ENCODE measurements at regions not wholly inside any gene's neighbourhood (a gene's known extent, or its start where the extent isn't known, plus 50 kb on each side); places are given as distances from the start of the nearest gene placed in this dataset.
A peak's percentile ranks its signal among the peaks of the same experiment; 100 is the strongest.

- peak; percentile 26 to 55 for DNase-seq (ENCODE audit: low read depth in 2 of 2)
Measured at GRCh38 chr6:14791526-14791925, 454.3 kb upstream of the JARID2 start.

GRCh38 chr6:14792118-14792955, 453.5 kb upstream of the JARID2 start:
- Histone ChIP-seq H3K4me3 (replicated peaks in 1 of 4; ENCODE audit: control extremely low read depth in 1 of 4, insufficient read depth in 1 of 4, low read depth in 3 of 4, low read length in 4 of 4) (no peak overlapping the region), H3K27ac (ENCODE audit: insufficient read depth, low read length) (no peak overlapping the region), H2AFZ (ENCODE audit: low read length) (no peak overlapping the region), H3K9ac (ENCODE audit: insufficient read depth, low read length) (no peak overlapping the region), H3K36me3 (ENCODE audit: control insufficient read depth, insufficient read depth, low read length) (no peaks in the 10 kb centered on the region), H3K79me2 (ENCODE audit: control insufficient read depth, insufficient read depth, low read length) (no peaks in the 10 kb centered on the region), H3K4me2 (ENCODE audit: extremely low read depth, insufficient read depth, low read length) (no peak overlapping the region), H3K4me1 (ENCODE audit: control insufficient read depth, extremely low read depth, insufficient read depth, low read length) (no peaks in the 10 kb centered on the region), H3K9me3 (ENCODE audit: control insufficient read depth, insufficient read depth, low read depth, low read length) (no peaks in the 10 kb centered on the region), H3K27me3 (ENCODE audit: control insufficient read depth, insufficient read depth, low read length) (no peaks in the 10 kb centered on the region), H4K20me1 (ENCODE audit: control insufficient read depth, extremely low read depth, insufficient read depth, low read length) (no peaks in the 10 kb centered on the region)
- DNase-seq (ENCODE audit: low read depth in 2 of 2) = no peak
- TF ChIP-seq, protein P1, sequence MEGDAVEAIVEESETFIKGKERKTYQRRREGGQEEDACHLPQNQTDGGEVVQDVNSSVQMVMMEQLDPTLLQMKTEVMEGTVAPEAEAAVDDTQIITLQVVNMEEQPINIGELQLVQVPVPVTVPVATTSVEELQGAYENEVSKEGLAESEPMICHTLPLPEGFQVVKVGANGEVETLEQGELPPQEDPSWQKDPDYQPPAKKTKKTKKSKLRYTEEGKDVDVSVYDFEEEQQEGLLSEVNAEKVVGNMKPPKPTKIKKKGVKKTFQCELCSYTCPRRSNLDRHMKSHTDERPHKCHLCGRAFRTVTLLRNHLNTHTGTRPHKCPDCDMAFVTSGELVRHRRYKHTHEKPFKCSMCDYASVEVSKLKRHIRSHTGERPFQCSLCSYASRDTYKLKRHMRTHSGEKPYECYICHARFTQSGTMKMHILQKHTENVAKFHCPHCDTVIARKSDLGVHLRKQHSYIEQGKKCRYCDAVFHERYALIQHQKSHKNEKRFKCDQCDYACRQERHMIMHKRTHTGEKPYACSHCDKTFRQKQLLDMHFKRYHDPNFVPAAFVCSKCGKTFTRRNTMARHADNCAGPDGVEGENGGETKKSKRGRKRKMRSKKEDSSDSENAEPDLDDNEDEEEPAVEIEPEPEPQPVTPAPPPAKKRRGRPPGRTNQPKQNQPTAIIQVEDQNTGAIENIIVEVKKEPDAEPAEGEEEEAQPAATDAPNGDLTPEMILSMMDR (conservative IDR thresholded peaks at IDR 0.05 in 1 of 2, IDR thresholded peaks at IDR 0.05 in 1 of 2; ENCODE audit: low read depth in 1 of 2, low read length in 2 of 2) = no peak
- no peak for TF ChIP-seq EZH2 (IDR thresholded peaks at IDR 0.05; ENCODE audit: low read length, missing control alignments)

More at GRCh38 chr6:14791526-14791925, 454.3 kb upstream of the JARID2 start:
- Histone ChIP-seq H3K27me3 (ENCODE audit: control insufficient read depth, insufficient read depth, low read length) (no peaks in the 10 kb centered on the region), H3K4me2 (ENCODE audit: extremely low read depth, insufficient read depth, low read length) (no peak overlapping the region), H3K4me1 (ENCODE audit: control insufficient read depth, extremely low read depth, insufficient read depth, low read length) (no peaks in the 10 kb centered on the region), H3K36me3 (ENCODE audit: control insufficient read depth, insufficient read depth, low read length) (no peaks in the 10 kb centered on the region), H3K9me3 (ENCODE audit: control insufficient read depth, insufficient read depth, low read depth, low read length) (no peaks in the 10 kb centered on the region), H3K27ac (ENCODE audit: insufficient read depth, low read length) (no peak overlapping the region), H3K4me3 (replicated peaks in 1 of 4; ENCODE audit: control extremely low read depth in 1 of 4, insufficient read depth in 1 of 4, low read depth in 3 of 4, low read length in 4 of 4) (no peak overlapping the region), H3K79me2 (ENCODE audit: control insufficient read depth, insufficient read depth, low read length) (no peaks in the 10 kb centered on the region), H4K20me1 (ENCODE audit: control insufficient read depth, extremely low read depth, insufficient read depth, low read length) (no peaks in the 10 kb centered on the region), H2AFZ (ENCODE audit: low read length) (no peak overlapping the region), H3K9ac (ENCODE audit: insufficient read depth, low read length) (no peak overlapping the region)
- TF ChIP-seq, protein P1 (conservative IDR thresholded peaks at IDR 0.05 in 1 of 2, IDR thresholded peaks at IDR 0.05 in 1 of 2; ENCODE audit: low read depth in 1 of 2, low read length in 2 of 2) = no peak
- no peak for TF ChIP-seq EZH2 (IDR thresholded peaks at IDR 0.05; ENCODE audit: low read length, missing control alignments)

DNA sequence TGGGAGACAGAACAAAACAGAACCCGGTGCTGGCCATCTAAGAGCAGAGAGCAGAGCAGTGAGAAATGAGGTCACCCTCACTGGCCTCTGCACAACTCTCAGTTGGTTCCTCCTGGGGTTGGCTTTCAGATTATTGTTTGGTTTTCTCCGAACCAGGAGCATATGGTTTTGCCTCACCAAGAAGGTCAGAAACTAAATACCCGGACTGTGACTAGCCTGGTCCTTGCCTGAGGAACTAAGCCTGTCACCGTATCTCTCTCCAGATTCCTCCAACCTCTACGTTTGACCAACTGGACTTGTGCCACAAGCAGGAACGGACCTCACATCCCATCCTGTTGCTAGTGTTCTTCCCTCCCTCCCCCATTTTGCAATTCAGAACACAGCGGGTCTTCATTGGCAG, 450.4 kb upstream of the JARID2 start:
- no peaks in the 10 kb centered on the region for H3K4me1 ChIP-seq (ENCODE audit: control insufficient read depth, extremely low read depth, insufficient read depth, low read length)
- no peak overlapping the region for H3K4me2 ChIP-seq (ENCODE audit: extremely low read depth, insufficient read depth, low read length)
- DNase-seq (ENCODE audit: low read depth in 2 of 2) = no peak
- no peaks in the 10 kb centered on the region for H3K79me2 ChIP-seq (ENCODE audit: control insufficient read depth, insufficient read depth, low read length)
- no peaks in the 10 kb centered on the region for H3K9me3 ChIP-seq (ENCODE audit: control insufficient read depth, insufficient read depth, low read depth, low read length)
- TF ChIP-seq, protein P1 (conservative IDR thresholded peaks at IDR 0.05 in 1 of 2, IDR thresholded peaks at IDR 0.05 in 1 of 2; ENCODE audit: low read depth in 1 of 2, low read length in 2 of 2) = no peak
- H3K27me3 ChIP-seq (ENCODE audit: control insufficient read depth, insufficient read depth, low read length) = peaks cover 3% of the 10 kb centered on the region
- H4K20me1 ChIP-seq (ENCODE audit: control insufficient read depth, extremely low read depth, insufficient read depth, low read length) = no peaks in the 10 kb centered on the region
- no peak overlapping the region for H3K9ac ChIP-seq (ENCODE audit: insufficient read depth, low read length)
- no peaks in the 10 kb centered on the region for H3K36me3 ChIP-seq (ENCODE audit: control insufficient read depth, insufficient read depth, low read length)
- H3K27ac ChIP-seq (ENCODE audit: insufficient read depth, low read length) = no peak overlapping the region
- no peak overlapping the region for H3K4me3 ChIP-seq (replicated peaks in 1 of 4; ENCODE audit: control extremely low read depth in 1 of 4, insufficient read depth in 1 of 4, low read depth in 3 of 4, low read length in 4 of 4)
- H2AFZ ChIP-seq (ENCODE audit: low read length) = no peak overlapping the region
